Neural progenitor cell (in vitro differentiated cells): ENCODE measurements at regions not wholly inside any gene's neighbourhood (a gene's known extent, or its start where the extent isn't known, plus 50 kb on each side); places are given as distances from the start of the nearest gene placed in this dataset.

Experiments
- DNase-seq: peaks from one replicate; pipeline ENCODE4 v3.0.0-alpha.2; 2016; ENCODE audit warnings: low spot score
- H2AFZ ChIP-seq: fragments of 200-600 bp; sonication (generic); replicated peaks from 2 replicates; pipeline ENCODE4 v1.6.1; 2016; ENCODE audit warnings: antibody characterized with exemption
- H3F3A ChIP-seq: fragments of 200-600 bp; sonication (generic); 2 replicates; pipeline ENCODE4 v1.6.1; 2016; ENCODE audit warnings: antibody characterized with exemption, low read depth
- H3K27ac ChIP-seq: fragments of 200-600 bp; sonication (generic); 2 replicates; pipeline ENCODE4 v1.5.1; 2016; ENCODE audit warnings: mild to moderate bottlenecking
- H3K27me3 ChIP-seq: fragments of 200-600 bp; sonication (generic); 2 replicates; pipeline ENCODE4 v1.6.1; 2016; ENCODE audit warnings: mild to moderate bottlenecking, moderate library complexity
- H3K36me3 ChIP-seq: fragments of 200-600 bp; sonication (generic); 2 replicates; pipeline ENCODE4 v1.5.1; 2016
- H3K4me1 ChIP-seq: fragments of 200-600 bp; sonication (generic); 2 replicates; pipeline ENCODE4 v1.6.1; 2016; ENCODE audit warnings: mixed run types
- H3K4me2 ChIP-seq: fragments of 200-600 bp; sonication (generic); 2 replicates; pipeline ENCODE4 v1.6.1; 2016
- H3K4me3 ChIP-seq: fragments of 200-600 bp; sonication (generic); 2 replicates; pipeline ENCODE4 v1.5.1; 2016
- H3K79me2 ChIP-seq: fragments of 200-600 bp; sonication (generic); 2 replicates; pipeline ENCODE4 v1.6.1; 2016; ENCODE audit warnings: low read depth
- H3K9ac ChIP-seq: fragments of 200-600 bp; sonication (generic); 2 replicates; pipeline ENCODE4 v1.6.1; 2016
- H3K9me3 ChIP-seq: fragments of 200-600 bp; sonication (generic); 2 replicates; pipeline ENCODE4 v1.5.1; 2016; ENCODE audit warnings: low read depth
- H4K20me1 ChIP-seq: fragments of 200-600 bp; sonication (generic); 2 replicates; pipeline ENCODE4 v1.6.1; 2016; ENCODE audit warnings: low read depth
- H3K27ac Mint-ChIP-seq: 3 replicates; pipeline ENCODE4 v1.8.0; 2021; ENCODE audit warnings: mixed read lengths
- H3K27me3 Mint-ChIP-seq: 2 replicates; pipeline ENCODE4 v1.8.0; 2022; ENCODE audit warnings: low read depth, mild to moderate bottlenecking, inconsistent platforms, moderate library complexity, mixed read lengths; ENCODE audit not compliant: insufficient read depth
- H3K36me3 Mint-ChIP-seq: 3 replicates; pipeline ENCODE4 v1.8.0; 2021; ENCODE audit warnings: mixed read lengths
- H3K4me1 Mint-ChIP-seq: 3 replicates; pipeline ENCODE4 v1.8.0; 2021; ENCODE audit warnings: mixed read lengths
- H3K4me3 Mint-ChIP-seq: 3 replicates; pipeline ENCODE4 v1.8.0; 2021; ENCODE audit warnings: mild to moderate bottlenecking, moderate library complexity, mixed read lengths
- H3K9me3 Mint-ChIP-seq: 3 replicates; pipeline ENCODE4 v1.8.0; 2020; ENCODE audit warnings: mixed read lengths
- EZH2 ChIP-seq: fragments of 200-600 bp; sonication (generic); IDR thresholded peaks from 2 replicates; pipeline ENCODE4 v1.6.1; 2017; ENCODE audit warnings: antibody characterized with exemption, mild to moderate bottlenecking, moderate library complexity
- EZH2phosphoT487 ChIP-seq: fragments of 200-600 bp; sonication (generic); IDR thresholded peaks from 2 replicates; pipeline ENCODE4 v1.6.1; 2017; ENCODE audit warnings: antibody characterized with exemption
- TF ChIP-seq, protein P1 (sequence below): fragments of 200-600 bp; sonication (generic); IDR thresholded peaks from 2 replicates; pipeline ENCODE4 v1.5.1; 2017; ENCODE audit warnings: antibody characterized with exemption, mild to moderate bottlenecking

DNA sequence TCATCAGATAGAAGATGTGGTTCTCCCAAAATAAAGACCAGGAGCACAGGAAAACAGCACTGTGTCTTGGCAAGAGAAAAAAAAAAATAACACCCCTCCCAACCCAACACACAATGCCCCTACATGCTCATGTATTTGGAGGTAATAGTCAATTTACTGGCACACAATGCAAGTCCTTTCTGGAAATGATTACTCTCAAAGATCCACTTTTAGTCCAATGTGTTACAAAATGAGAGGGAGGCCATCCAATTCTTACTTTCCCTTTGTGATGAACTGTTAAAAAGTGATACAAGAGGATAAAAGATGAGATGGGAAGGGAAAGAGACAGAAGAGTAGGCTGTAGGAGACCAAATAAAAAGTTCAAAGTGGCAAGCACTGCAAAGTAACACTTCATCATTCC is 180.3 kb upstream of the DKK2 start:
- no peak overlapping the region for H3K9ac ChIP-seq
- no peak overlapping the region for H3K4me2 ChIP-seq
- Mint-ChIP-seq H3K9me3 (no peaks in the 10 kb centered on the region), H3K27me3 (no peaks in the 10 kb centered on the region), H3K36me3 (no peaks in the 10 kb centered on the region), H3K4me1 (peaks cover 1% of the 10 kb centered on the region), H3K27ac (no peak overlapping the region), H3K4me3 (no peak overlapping the region)
- H3K79me2 ChIP-seq = no peaks in the 10 kb centered on the region
- H3K27ac ChIP-seq = no peak overlapping the region
- TF ChIP-seq EZH2phosphoT487 (no peak), EZH2 (no peak)
- TF ChIP-seq, protein P1, sequence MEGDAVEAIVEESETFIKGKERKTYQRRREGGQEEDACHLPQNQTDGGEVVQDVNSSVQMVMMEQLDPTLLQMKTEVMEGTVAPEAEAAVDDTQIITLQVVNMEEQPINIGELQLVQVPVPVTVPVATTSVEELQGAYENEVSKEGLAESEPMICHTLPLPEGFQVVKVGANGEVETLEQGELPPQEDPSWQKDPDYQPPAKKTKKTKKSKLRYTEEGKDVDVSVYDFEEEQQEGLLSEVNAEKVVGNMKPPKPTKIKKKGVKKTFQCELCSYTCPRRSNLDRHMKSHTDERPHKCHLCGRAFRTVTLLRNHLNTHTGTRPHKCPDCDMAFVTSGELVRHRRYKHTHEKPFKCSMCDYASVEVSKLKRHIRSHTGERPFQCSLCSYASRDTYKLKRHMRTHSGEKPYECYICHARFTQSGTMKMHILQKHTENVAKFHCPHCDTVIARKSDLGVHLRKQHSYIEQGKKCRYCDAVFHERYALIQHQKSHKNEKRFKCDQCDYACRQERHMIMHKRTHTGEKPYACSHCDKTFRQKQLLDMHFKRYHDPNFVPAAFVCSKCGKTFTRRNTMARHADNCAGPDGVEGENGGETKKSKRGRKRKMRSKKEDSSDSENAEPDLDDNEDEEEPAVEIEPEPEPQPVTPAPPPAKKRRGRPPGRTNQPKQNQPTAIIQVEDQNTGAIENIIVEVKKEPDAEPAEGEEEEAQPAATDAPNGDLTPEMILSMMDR = no peak
- H3F3A ChIP-seq = no peaks in the 10 kb centered on the region
- H3K4me1 ChIP-seq = no peaks in the 10 kb centered on the region
- H3K36me3 ChIP-seq = no peaks in the 10 kb centered on the region
- no peaks in the 10 kb centered on the region for H3K27me3 ChIP-seq
- H3K9me3 ChIP-seq = no peaks in the 10 kb centered on the region
- H2AFZ ChIP-seq = no peak overlapping the region
- no peaks in the 10 kb centered on the region for H4K20me1 ChIP-seq
- DNase-seq = no peak
- no peak overlapping the region for H3K4me3 ChIP-seq

DNA sequence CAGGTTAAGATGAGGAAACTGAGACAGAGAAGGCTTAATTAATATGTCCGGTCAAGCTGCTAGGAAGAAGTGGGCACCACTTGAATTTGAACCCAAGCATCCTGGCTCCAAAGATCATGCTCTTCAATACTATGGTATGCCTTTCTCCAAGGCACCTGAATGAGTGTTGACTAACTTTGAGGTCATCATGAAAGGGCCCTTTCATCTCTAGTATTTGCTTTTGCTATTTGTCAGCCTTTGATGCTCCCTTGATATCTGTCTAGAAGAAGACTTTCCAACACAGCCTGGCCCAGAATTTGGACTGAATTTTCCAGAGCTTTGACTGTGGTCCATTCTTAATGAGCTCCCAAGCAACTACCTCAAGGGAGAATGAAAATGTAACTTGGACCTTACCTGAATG is 179.1 kb upstream of the DKK2 start:
- no peak overlapping the region for H3K9ac ChIP-seq
- no peaks in the 10 kb centered on the region for H4K20me1 ChIP-seq
- no peaks in the 10 kb centered on the region for H3K36me3 ChIP-seq
- H3K4me1 ChIP-seq = peaks cover 3% of the 10 kb centered on the region
- no peaks in the 10 kb centered on the region for H3K27me3 ChIP-seq
- DNase-seq = no peak
- H3K9me3 ChIP-seq = no peaks in the 10 kb centered on the region
- H3K36me3 Mint-ChIP-seq = no peaks in the 10 kb centered on the region
- no peak overlapping the region for H2AFZ ChIP-seq
- no peaks in the 10 kb centered on the region for H3K79me2 ChIP-seq
- no peak overlapping the region for H3K4me2 ChIP-seq
- H3K4me1 Mint-ChIP-seq = peaks cover 9% of the 10 kb centered on the region
- H3K27ac Mint-ChIP-seq = no peak overlapping the region
- H3K4me3 Mint-ChIP-seq = no peak overlapping the region
- H3K27ac ChIP-seq = no peak overlapping the region
- TF ChIP-seq, protein P1 = no peak
- no peak for TF ChIP-seq EZH2
- TF ChIP-seq EZH2phosphoT487 = no peak
- H3K9me3 Mint-ChIP-seq = no peaks in the 10 kb centered on the region
- no peak overlapping the region for H3K4me3 ChIP-seq
- no peaks in the 10 kb centered on the region for H3F3A ChIP-seq
- H3K27me3 Mint-ChIP-seq = no peaks in the 10 kb centered on the region

DNA sequence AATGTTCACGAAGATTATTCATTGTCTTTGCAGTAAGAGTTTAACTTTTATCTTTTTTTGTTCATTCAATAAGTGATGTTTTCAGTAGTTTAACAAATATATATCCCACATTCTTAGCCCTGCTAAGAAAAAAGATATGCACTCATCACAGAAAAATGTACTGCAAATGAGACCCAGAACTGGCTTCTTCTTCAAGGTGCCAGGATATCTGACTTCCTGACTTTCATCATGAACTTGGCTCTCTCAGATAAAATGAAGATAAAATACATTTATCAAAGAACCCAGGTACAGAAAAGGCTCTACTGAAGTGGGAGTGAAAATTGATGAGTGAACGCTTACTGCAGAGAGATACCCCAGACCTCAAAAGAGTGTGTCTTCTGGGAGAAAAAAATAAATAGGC is 177.8 kb upstream of the DKK2 start:
- no peak overlapping the region for H3K4me3 Mint-ChIP-seq
- Histone ChIP-seq H3K36me3 (no peaks in the 10 kb centered on the region), H3K4me2 (no peak overlapping the region), H3K27me3 (no peaks in the 10 kb centered on the region), H3K9me3 (no peaks in the 10 kb centered on the region), H3K27ac (no peak overlapping the region), H3K4me1 (peaks cover 3% of the 10 kb centered on the region), H2AFZ (no peak overlapping the region), H3K79me2 (no peaks in the 10 kb centered on the region), H3K9ac (no peak overlapping the region), H3F3A (no peaks in the 10 kb centered on the region), H4K20me1 (no peaks in the 10 kb centered on the region), H3K4me3 (no peak overlapping the region)
- peaks cover 9% of the 10 kb centered on the region for H3K4me1 Mint-ChIP-seq
- no peaks in the 10 kb centered on the region for H3K9me3 Mint-ChIP-seq
- H3K27me3 Mint-ChIP-seq = no peaks in the 10 kb centered on the region
- no peak for DNase-seq
- no peak overlapping the region for H3K27ac Mint-ChIP-seq
- TF ChIP-seq EZH2phosphoT487 (no peak), EZH2 (no peak)
- TF ChIP-seq, protein P1 = no peak
- no peaks in the 10 kb centered on the region for H3K36me3 Mint-ChIP-seq

DNA sequence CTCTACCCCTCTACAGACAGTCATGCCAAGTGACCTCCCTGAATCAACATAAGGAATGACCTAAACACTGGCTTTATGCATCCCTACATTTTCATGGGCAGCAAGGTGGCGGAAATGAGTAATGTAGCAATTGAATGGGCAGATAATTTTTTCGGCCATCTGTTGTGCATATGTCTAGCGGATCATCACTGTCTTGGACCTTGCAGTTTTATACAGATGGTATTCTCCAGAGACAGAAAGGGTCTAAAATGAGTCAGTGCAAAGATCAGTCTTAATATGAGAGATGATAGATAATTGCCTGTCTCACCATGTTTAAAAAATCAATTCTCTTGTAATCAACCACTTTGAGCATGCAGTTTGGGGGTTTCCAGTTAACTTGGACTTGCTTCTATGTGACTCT is 177.3 kb upstream of the DKK2 start:
- peaks cover 3% of the 10 kb centered on the region for H3K4me1 ChIP-seq
- H2AFZ ChIP-seq = no peak overlapping the region
- Mint-ChIP-seq H3K27ac (no peak overlapping the region), H3K4me1 (peaks cover 9% of the 10 kb centered on the region), H3K36me3 (no peaks in the 10 kb centered on the region), H3K9me3 (no peaks in the 10 kb centered on the region), H3K27me3 (no peaks in the 10 kb centered on the region), H3K4me3 (no peak overlapping the region)
- no peak overlapping the region for H3K27ac ChIP-seq
- no peaks in the 10 kb centered on the region for H3K79me2 ChIP-seq
- no peaks in the 10 kb centered on the region for H3K27me3 ChIP-seq
- H3K36me3 ChIP-seq = no peaks in the 10 kb centered on the region
- H3F3A ChIP-seq = no peaks in the 10 kb centered on the region
- H4K20me1 ChIP-seq = no peaks in the 10 kb centered on the region
- no peak overlapping the region for H3K4me3 ChIP-seq
- no peak overlapping the region for H3K4me2 ChIP-seq
- TF ChIP-seq, protein P1 = no peak
- TF ChIP-seq EZH2phosphoT487 (no peak), EZH2 (no peak)
- no peak overlapping the region for H3K9ac ChIP-seq
- no peaks in the 10 kb centered on the region for H3K9me3 ChIP-seq
- no peak for DNase-seq
